ENCODE measurements at regions not wholly inside any gene's neighbourhood (a gene's known extent, or its start where the extent isn't known, plus 50 kb on each side); places are given as distances from the start of the nearest gene placed in this dataset.
A peak's percentile ranks its signal among the peaks of the same experiment; 100 is the strongest.

- Histone ChIP-seq H3K4me3 (ENCODE audit: extremely low read depth, insufficient read depth, low read length, poor library complexity, severe bottlenecking) (no peak overlapping the region), H3K4me1 (ENCODE audit: control insufficient read depth, insufficient read depth, low read length, poor library complexity, severe bottlenecking) (no peaks in the 10 kb centered on the region), H3K27ac (ENCODE audit: low read depth, low read length, severe bottlenecking) (no peak overlapping the region), H3K9me3 (ENCODE audit: control insufficient read depth, low read length) (no peaks in the 10 kb centered on the region), H3K36me3 (ENCODE audit: control insufficient read depth, insufficient read depth, low read length) (no peaks in the 10 kb centered on the region)
- WGBS, 2 experiments (ENCODE audit: insufficient coverage in 2 of 2), result no CpG with 5 or more reads among the region's 2 CpGs
These were observed 150.9 kb downstream of the NTMT2 start for GRCh38 chr1:170296642-170297041.

- H3K27ac ChIP-seq (ENCODE audit: low read depth, low read length, severe bottlenecking), result no peak overlapping the region
- H3K4me1 ChIP-seq (ENCODE audit: control insufficient read depth, insufficient read depth, low read length, poor library complexity, severe bottlenecking), result no peaks in the 10 kb centered on the region
- H3K36me3 ChIP-seq (ENCODE audit: control insufficient read depth, insufficient read depth, low read length), result no peaks in the 10 kb centered on the region
- WGBS, 2 experiments (ENCODE audit: insufficient coverage in 2 of 2), result no CpG with 5 or more reads among the region's 3 CpGs
- no peaks in the 10 kb centered on the region for H3K9me3 ChIP-seq (ENCODE audit: control insufficient read depth, low read length)
- H3K4me3 ChIP-seq (ENCODE audit: extremely low read depth, insufficient read depth, low read length, poor library complexity, severe bottlenecking), result no peak overlapping the region
These were observed 155.8 kb downstream of the NTMT2 start for GRCh38 chr1:170301596-170301995.

GRCh38 chr1:170303034-170303433, 157.3 kb downstream of the NTMT2 start:
- no peak overlapping the region for H3K27ac ChIP-seq (ENCODE audit: low read depth, low read length, severe bottlenecking)
- H3K4me3 ChIP-seq (ENCODE audit: extremely low read depth, insufficient read depth, low read length, poor library complexity, severe bottlenecking), result no peak overlapping the region
- H3K9me3 ChIP-seq (ENCODE audit: control insufficient read depth, low read length), result no peaks in the 10 kb centered on the region
- WGBS, 2 experiments (ENCODE audit: insufficient coverage in 2 of 2), result no CpG with 5 or more reads among the region's 1 CpG
- H3K36me3 ChIP-seq (ENCODE audit: control insufficient read depth, insufficient read depth, low read length), result no peaks in the 10 kb centered on the region
- peaks cover 10% of the 10 kb centered on the region for H3K4me1 ChIP-seq (ENCODE audit: control insufficient read depth, insufficient read depth, low read length, poor library complexity, severe bottlenecking)

- no peak overlapping the region for H3K27ac ChIP-seq (ENCODE audit: low read depth, low read length, severe bottlenecking)
- WGBS, 2 experiments (ENCODE audit: insufficient coverage in 2 of 2), result no CpG with 5 or more reads among the region's 2 CpGs
- no peaks in the 10 kb centered on the region for H3K9me3 ChIP-seq (ENCODE audit: control insufficient read depth, low read length)
- no peaks in the 10 kb centered on the region for H3K36me3 ChIP-seq (ENCODE audit: control insufficient read depth, insufficient read depth, low read length)
- no peak overlapping the region for H3K4me3 ChIP-seq (ENCODE audit: extremely low read depth, insufficient read depth, low read length, poor library complexity, severe bottlenecking)
- peaks cover 30% of the 10 kb centered on the region for H3K4me1 ChIP-seq (ENCODE audit: control insufficient read depth, insufficient read depth, low read length, poor library complexity, severe bottlenecking)
These were observed 160.2 kb downstream of the NTMT2 start for GRCh38 chr1:170305777-170306512.

- Histone ChIP-seq H3K27ac (ENCODE audit: low read depth, low read length, severe bottlenecking) (no peak overlapping the region), H3K4me3 (ENCODE audit: extremely low read depth, insufficient read depth, low read length, poor library complexity, severe bottlenecking) (no peak overlapping the region), H3K9me3 (ENCODE audit: control insufficient read depth, low read length) (no peaks in the 10 kb centered on the region), H3K4me1 (ENCODE audit: control insufficient read depth, insufficient read depth, low read length, poor library complexity, severe bottlenecking) (peaks cover 30% of the 10 kb centered on the region), H3K36me3 (ENCODE audit: control insufficient read depth, insufficient read depth, low read length) (no peaks in the 10 kb centered on the region)
These were observed 160.8 kb downstream of the NTMT2 start for GRCh38 chr1:170306513-170306910.

GRCh38 chr1:170306948-170307347, 161.2 kb downstream of the NTMT2 start:
- Histone ChIP-seq H3K36me3 (ENCODE audit: control insufficient read depth, insufficient read depth, low read length) (no peaks in the 10 kb centered on the region), H3K4me1 (ENCODE audit: control insufficient read depth, insufficient read depth, low read length, poor library complexity, severe bottlenecking) (peaks cover 30% of the 10 kb centered on the region), H3K9me3 (ENCODE audit: control insufficient read depth, low read length) (no peaks in the 10 kb centered on the region), H3K4me3 (ENCODE audit: extremely low read depth, insufficient read depth, low read length, poor library complexity, severe bottlenecking) (no peak overlapping the region), H3K27ac (ENCODE audit: low read depth, low read length, severe bottlenecking) (peak overlapping the region; percentile 43)
- no CpG with 5 or more reads among the region's 2 CpGs for WGBS, 2 experiments (ENCODE audit: insufficient coverage in 2 of 2)

- peaks cover 30% of the 10 kb centered on the region for H3K4me1 ChIP-seq (ENCODE audit: control insufficient read depth, insufficient read depth, low read length, poor library complexity, severe bottlenecking)
These were observed 161.7 kb downstream of the NTMT2 start for GRCh38 chr1:170307426-170307825.

GRCh38 chr1:170309389-170310013, 163.7 kb downstream of the NTMT2 start:
- WGBS, 2 experiments (ENCODE audit: insufficient coverage in 2 of 2), result 47 to 50% methylated on average over 4 to 5 of the region's 10 CpGs
- peaks cover 30% of the 10 kb centered on the region for H3K4me1 ChIP-seq (ENCODE audit: control insufficient read depth, insufficient read depth, low read length, poor library complexity, severe bottlenecking)
- H3K27ac ChIP-seq (ENCODE audit: low read depth, low read length, severe bottlenecking), result peak overlapping the region; percentile 95

More at GRCh38 chr1:170307426-170307825, 161.7 kb downstream of the NTMT2 start:
- whole genome bisulfite sequencing, 2 experiments (ENCODE audit: insufficient coverage in 2 of 2), result no CpG with 5 or more reads among the region's 1 CpG
- Histone ChIP-seq H3K27ac (ENCODE audit: low read depth, low read length, severe bottlenecking) (peak overlapping the region; percentile 43), H3K9me3 (ENCODE audit: control insufficient read depth, low read length) (no peaks in the 10 kb centered on the region), H3K4me3 (ENCODE audit: extremely low read depth, insufficient read depth, low read length, poor library complexity, severe bottlenecking) (no peak overlapping the region), H3K36me3 (ENCODE audit: control insufficient read depth, insufficient read depth, low read length) (no peaks in the 10 kb centered on the region)

GRCh38 chr1:170310014-170310405, 164.3 kb downstream of the NTMT2 start:
- WGBS, 2 experiments (ENCODE audit: insufficient coverage in 2 of 2), result no CpG with 5 or more reads among the region's 1 CpG
- Histone ChIP-seq H3K4me3 (ENCODE audit: extremely low read depth, insufficient read depth, low read length, poor library complexity, severe bottlenecking) (no peak overlapping the region), H3K27ac (ENCODE audit: low read depth, low read length, severe bottlenecking) (peak overlapping the region; percentile 95), H3K9me3 (ENCODE audit: control insufficient read depth, low read length) (no peaks in the 10 kb centered on the region), H3K4me1 (ENCODE audit: control insufficient read depth, insufficient read depth, low read length, poor library complexity, severe bottlenecking) (peaks cover 30% of the 10 kb centered on the region), H3K36me3 (ENCODE audit: control insufficient read depth, insufficient read depth, low read length) (no peaks in the 10 kb centered on the region)

More at GRCh38 chr1:170309389-170310013, 163.7 kb downstream of the NTMT2 start:
- Histone ChIP-seq H3K4me3 (ENCODE audit: extremely low read depth, insufficient read depth, low read length, poor library complexity, severe bottlenecking) (no peak overlapping the region), H3K9me3 (ENCODE audit: control insufficient read depth, low read length) (no peaks in the 10 kb centered on the region), H3K36me3 (ENCODE audit: control insufficient read depth, insufficient read depth, low read length) (no peaks in the 10 kb centered on the region)

- H3K27ac ChIP-seq (ENCODE audit: low read depth, low read length, severe bottlenecking), result no peak overlapping the region
- H3K9me3 ChIP-seq (ENCODE audit: control insufficient read depth, low read length), result no peaks in the 10 kb centered on the region
- H3K4me1 ChIP-seq (ENCODE audit: control insufficient read depth, insufficient read depth, low read length, poor library complexity, severe bottlenecking), result peaks cover 30% of the 10 kb centered on the region
- WGBS, 2 experiments (ENCODE audit: insufficient coverage in 2 of 2), result no CpG with 5 or more reads among the region's 1 CpG
- no peaks in the 10 kb centered on the region for H3K36me3 ChIP-seq (ENCODE audit: control insufficient read depth, insufficient read depth, low read length)
- H3K4me3 ChIP-seq (ENCODE audit: extremely low read depth, insufficient read depth, low read length, poor library complexity, severe bottlenecking), result no peak overlapping the region
These were observed 165.2 kb downstream of the NTMT2 start for GRCh38 chr1:170310951-170311350.

- Histone ChIP-seq H3K4me1 (ENCODE audit: control insufficient read depth, insufficient read depth, low read length, poor library complexity, severe bottlenecking) (peaks cover 20% of the 10 kb centered on the region), H3K36me3 (ENCODE audit: control insufficient read depth, insufficient read depth, low read length) (no peaks in the 10 kb centered on the region), H3K27ac (ENCODE audit: low read depth, low read length, severe bottlenecking) (no peak overlapping the region), H3K4me3 (ENCODE audit: extremely low read depth, insufficient read depth, low read length, poor library complexity, severe bottlenecking) (no peak overlapping the region), H3K9me3 (ENCODE audit: control insufficient read depth, low read length) (no peaks in the 10 kb centered on the region)
- 100% methylated on average over 2 of the region's 3 CpGs for WGBS, 2 experiments (ENCODE audit: insufficient coverage in 2 of 2)
These were observed 167.5 kb downstream of the NTMT2 start for GRCh38 chr1:170313306-170313705.
